22Rv1 (cell line): ENCODE measurements at regions not wholly inside any gene's neighbourhood (a gene's known extent, or its start where the extent isn't known, plus 50 kb on each side); places are given as distances from the start of the nearest gene placed in this dataset.

Experiments used
- ZFX ChIP-seq: fragments of 450-650 bp; IDR thresholded peaks from 2 replicates; pipeline ENCODE4 v1.6.1; 2017; ENCODE audit warnings: antibody characterized with exemption, borderline replicate concordance
- TF ChIP-seq, protein P1 (sequence below): fragments of 450-650 bp; IDR thresholded peaks from 2 replicates; pipeline ENCODE4 v1.5.1; 2017; ENCODE audit warnings: mild to moderate bottlenecking

GRCh38 chr5:74433255-74433895, 207.2 kb downstream of the ENC1 start:
- TF ChIP-seq, protein P1, sequence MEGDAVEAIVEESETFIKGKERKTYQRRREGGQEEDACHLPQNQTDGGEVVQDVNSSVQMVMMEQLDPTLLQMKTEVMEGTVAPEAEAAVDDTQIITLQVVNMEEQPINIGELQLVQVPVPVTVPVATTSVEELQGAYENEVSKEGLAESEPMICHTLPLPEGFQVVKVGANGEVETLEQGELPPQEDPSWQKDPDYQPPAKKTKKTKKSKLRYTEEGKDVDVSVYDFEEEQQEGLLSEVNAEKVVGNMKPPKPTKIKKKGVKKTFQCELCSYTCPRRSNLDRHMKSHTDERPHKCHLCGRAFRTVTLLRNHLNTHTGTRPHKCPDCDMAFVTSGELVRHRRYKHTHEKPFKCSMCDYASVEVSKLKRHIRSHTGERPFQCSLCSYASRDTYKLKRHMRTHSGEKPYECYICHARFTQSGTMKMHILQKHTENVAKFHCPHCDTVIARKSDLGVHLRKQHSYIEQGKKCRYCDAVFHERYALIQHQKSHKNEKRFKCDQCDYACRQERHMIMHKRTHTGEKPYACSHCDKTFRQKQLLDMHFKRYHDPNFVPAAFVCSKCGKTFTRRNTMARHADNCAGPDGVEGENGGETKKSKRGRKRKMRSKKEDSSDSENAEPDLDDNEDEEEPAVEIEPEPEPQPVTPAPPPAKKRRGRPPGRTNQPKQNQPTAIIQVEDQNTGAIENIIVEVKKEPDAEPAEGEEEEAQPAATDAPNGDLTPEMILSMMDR, result no peak
- TF ChIP-seq ZFX, result no peak
